Natural killer cell (primary cell): ENCODE measurements at regions not wholly inside any gene's neighbourhood (a gene's known extent, or its start where the extent isn't known, plus 50 kb on each side); places are given as distances from the start of the nearest gene placed in this dataset.

Experiments
- ATAC-seq, 3 donors: fragments of 150-1000 bp in 2 of 3; fragments of 200-7000 bp in 1 of 3; cut with Tn5 transposase; 1 replicate in 1 of 3; 2 replicates in 2 of 3; pipeline ENCODE4 v1.10.0; 2021; ENCODE audit warnings: mild to moderate bottlenecking in 2 of 3, moderate library complexity in 2 of 3
- DNase-seq, 2 donors: peaks; one replicate each; pipeline versions ENCODE4 v3.0.0 to v3.0.0-alpha.2; 2013 to 2021; ENCODE audit warnings: mixed read lengths in 1 of 2
- H3K27ac ChIP-seq: one replicate; pipeline ENCODE4 v1.5.1; 2013; ENCODE audit warnings: mild to moderate bottlenecking, low read length
- H3K27me3 ChIP-seq: one replicate; pipeline ENCODE4 v1.6.1; 2013; ENCODE audit warnings: low read length; ENCODE audit not compliant: control insufficient read depth, insufficient read depth
- H3K36me3 ChIP-seq: one replicate; pipeline ENCODE4 v1.6.1; 2013; ENCODE audit warnings: low read length; ENCODE audit not compliant: control insufficient read depth, insufficient read depth
- H3K4me1 ChIP-seq: one replicate; pipeline ENCODE4 v1.6.1; 2013; ENCODE audit warnings: low read length; ENCODE audit not compliant: control insufficient read depth, insufficient read depth
- H3K4me3 ChIP-seq: one replicate; pipeline ENCODE4 v1.5.1; 2013; ENCODE audit warnings: low read length
- H3K9me3 ChIP-seq: one replicate; pipeline ENCODE4 v1.6.1; 2013; ENCODE audit warnings: low read length; ENCODE audit not compliant: control insufficient read depth, insufficient read depth
- H3K27ac Mint-ChIP-seq, 2 donors: one replicate each; pipeline ENCODE4 v1.8.0; 2022; ENCODE audit warnings: mild to moderate bottlenecking in 2 of 2, mixed read lengths in 2 of 2, moderate library complexity in 1 of 2
- H3K27me3 Mint-ChIP-seq, 2 donors: one replicate each; pipeline ENCODE4 v1.8.0; 2022; ENCODE audit warnings: low read depth in 2 of 2, mixed read lengths in 2 of 2
- H3K36me3 Mint-ChIP-seq: one replicate; pipeline ENCODE4 v1.8.0; 2022; ENCODE audit warnings: mixed read lengths
- H3K4me1 Mint-ChIP-seq, 2 donors: one replicate each; pipeline ENCODE4 v1.8.0; 2022; ENCODE audit warnings: mixed read lengths in 2 of 2
- H3K4me3 Mint-ChIP-seq: one replicate; pipeline ENCODE4 v1.8.0; 2022; ENCODE audit warnings: mild to moderate bottlenecking, moderate library complexity, mixed read lengths
- H3K9me3 Mint-ChIP-seq, 2 donors: one replicate each; pipeline ENCODE4 v1.8.0; 2022; ENCODE audit warnings: mixed read lengths in 2 of 2
- CTCF ChIP-seq: fragments of 200-600 bp; IDR thresholded peaks from one replicate; pipeline ENCODE4 v1.8.0; 2022; ENCODE audit warnings: antibody characterized with exemption
- WGBS: methylation state at CpG from one replicate; pipeline ENCODE4 v1.1.7; 2013; ENCODE audit warnings: missing lambda C conversion rate; ENCODE audit not compliant: insufficient coverage; 5-methylcytosine and 5-hydroxymethylcytosine counted together
- intact Hi-C: fragments of 100-400 bp; cut with micrococcal nuclease; formaldehyde crosslinking; loops from one replicate; pipeline ENCODE4 v1.14.2; 2022

- intact Hi-C loops: no loop called here
- no peak overlapping the region for H3K27ac Mint-ChIP-seq
- Histone ChIP-seq H3K36me3 (no peaks in the 10 kb centered on the region), H3K4me3 (no peak overlapping the region), H3K9me3 (peaks cover 4% of the 10 kb centered on the region), H3K4me1 (no peaks in the 10 kb centered on the region), H3K27ac (no peak overlapping the region), H3K27me3 (no peaks in the 10 kb centered on the region)
- no peak overlapping the region for H3K4me3 Mint-ChIP-seq
- peaks cover 12 to 15% of the 10 kb centered on the region in 2 donors for H3K9me3 Mint-ChIP-seq
- no peak for TF ChIP-seq CTCF
- ATAC-seq (no peak), DNase-seq (no peak)
- H3K27me3 Mint-ChIP-seq: no peaks in the 10 kb centered on the region
- H3K36me3 Mint-ChIP-seq: no peaks in the 10 kb centered on the region
- no peaks in the 10 kb centered on the region for H3K4me1 Mint-ChIP-seq
Observed at GRCh38 chr12:90399357-90399756, 555.6 kb downstream of the CCER1 start.

DNA sequence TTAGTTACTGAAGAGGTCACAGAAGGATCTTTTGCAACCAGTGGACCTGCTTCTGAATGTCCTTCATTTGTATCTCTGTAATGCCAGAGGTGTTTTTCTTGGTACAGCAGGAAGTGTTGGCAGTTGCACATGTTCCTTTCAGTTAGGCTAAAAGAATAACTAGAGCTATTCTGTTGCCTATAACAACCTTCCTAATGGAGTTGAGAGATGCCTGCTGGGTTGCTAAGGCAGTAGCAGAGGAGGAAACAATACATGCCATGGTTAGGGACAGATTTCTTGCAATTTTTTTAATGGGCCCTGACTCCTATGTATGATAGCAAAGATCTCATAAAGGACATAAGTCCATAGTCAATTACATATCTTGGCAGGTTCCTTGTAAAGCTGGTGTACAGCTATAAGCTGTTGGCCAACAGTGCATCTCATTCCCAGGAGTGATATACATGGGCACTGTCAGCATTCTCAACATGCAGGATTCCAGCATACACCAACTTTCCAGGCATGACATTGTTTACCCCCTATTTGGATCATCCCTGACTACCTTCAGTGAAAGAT is 556.6 kb downstream of the CCER1 start:
- no peaks in the 10 kb centered on the region for H3K36me3 ChIP-seq
- no peaks in the 10 kb centered on the region for H3K27me3 ChIP-seq
- H3K4me1 ChIP-seq: no peaks in the 10 kb centered on the region
- H3K27ac ChIP-seq: no peak overlapping the region
- H3K36me3 Mint-ChIP-seq: no peaks in the 10 kb centered on the region
- intact Hi-C loops: no loop called here
- H3K4me3 ChIP-seq: no peak overlapping the region
- TF ChIP-seq CTCF: no peak
- no peak for DNase-seq
- H3K4me1 Mint-ChIP-seq: no peaks in the 10 kb centered on the region
- peaks cover 12 to 15% of the 10 kb centered on the region in 2 donors for H3K9me3 Mint-ChIP-seq
- peaks cover 4% of the 10 kb centered on the region for H3K9me3 ChIP-seq
- ATAC-seq: no peak
- H3K27ac Mint-ChIP-seq: no peak overlapping the region
- no peaks in the 10 kb centered on the region for H3K27me3 Mint-ChIP-seq
- no peak overlapping the region for H3K4me3 Mint-ChIP-seq

- Histone ChIP-seq H3K4me3 (no peak overlapping the region), H3K36me3 (no peaks in the 10 kb centered on the region), H3K27me3 (no peaks in the 10 kb centered on the region), H3K27ac (no peak overlapping the region), H3K9me3 (peaks cover 7% of the 10 kb centered on the region), H3K4me1 (no peaks in the 10 kb centered on the region)
- Mint-ChIP-seq H3K27me3 (no peaks in the 10 kb centered on the region), H3K9me3 (peaks cover 12 to 14% of the 10 kb centered on the region in 2 donors), H3K27ac (no peak overlapping the region), H3K36me3 (no peaks in the 10 kb centered on the region), H3K4me3 (no peak overlapping the region), H3K4me1 (no peaks in the 10 kb centered on the region)
- DNase-seq (no peak), ATAC-seq (no peak)
- no CpG with 5 or more reads among the region's 1 CpG for WGBS
- no peak for TF ChIP-seq CTCF
- intact Hi-C loops: no loop called here
Observed at GRCh38 chr12:90396556-90396955, 558.4 kb downstream of the CCER1 start.

DNA sequence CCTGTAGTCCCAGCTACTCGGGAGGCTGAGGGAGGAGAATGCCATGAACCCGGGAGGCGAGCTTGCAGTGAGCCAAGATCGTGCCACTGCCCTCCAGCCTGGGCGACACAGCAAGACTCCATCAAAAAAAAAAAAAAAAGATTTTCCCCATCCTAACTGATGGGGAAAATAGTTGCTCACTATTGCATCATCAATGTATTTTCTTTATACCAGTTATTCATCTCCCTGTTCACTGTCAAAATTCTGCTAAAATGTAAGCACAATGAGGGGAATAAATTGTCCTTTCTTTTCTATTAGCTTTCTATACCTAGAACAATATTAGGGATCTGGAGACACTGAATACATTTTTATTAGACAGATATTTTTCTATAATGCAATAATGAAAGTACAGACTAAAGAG is 561.3 kb downstream of the CCER1 start:
- Histone ChIP-seq H3K4me3 (no peak overlapping the region), H3K36me3 (no peaks in the 10 kb centered on the region), H3K4me1 (no peaks in the 10 kb centered on the region), H3K9me3 (peaks cover 7% of the 10 kb centered on the region), H3K27ac (no peak overlapping the region), H3K27me3 (no peaks in the 10 kb centered on the region)
- no peak for TF ChIP-seq CTCF
- Mint-ChIP-seq H3K4me1 (no peaks in the 10 kb centered on the region), H3K27me3 (no peaks in the 10 kb centered on the region), H3K9me3 (peaks cover 9 to 14% of the 10 kb centered on the region in 2 donors), H3K4me3 (no peak overlapping the region), H3K27ac (no peak overlapping the region), H3K36me3 (no peaks in the 10 kb centered on the region)
- ATAC-seq (no peak), DNase-seq (no peak)
- 85% methylated on average over 4 of the region's 5 CpGs for WGBS
- intact Hi-C loops: no loop called here
